GM19395 (cell line): ENCODE measurements at regions not wholly inside any gene's neighbourhood (a gene's known extent, or its start where the extent isn't known, plus 50 kb on each side); places are given as distances from the start of the nearest gene placed in this dataset.
A peak's percentile ranks its signal among the peaks of the same experiment; 100 is the strongest.

Source experiments
- ATAC-seq: cut with Tn5 transposase; IDR thresholded peaks from one replicate; pipeline ENCODE4 v1.9.1; 2021; ENCODE audit warnings: mild to moderate bottlenecking, moderate library complexity; ENCODE audit not compliant: unreplicated experiment

DNA sequence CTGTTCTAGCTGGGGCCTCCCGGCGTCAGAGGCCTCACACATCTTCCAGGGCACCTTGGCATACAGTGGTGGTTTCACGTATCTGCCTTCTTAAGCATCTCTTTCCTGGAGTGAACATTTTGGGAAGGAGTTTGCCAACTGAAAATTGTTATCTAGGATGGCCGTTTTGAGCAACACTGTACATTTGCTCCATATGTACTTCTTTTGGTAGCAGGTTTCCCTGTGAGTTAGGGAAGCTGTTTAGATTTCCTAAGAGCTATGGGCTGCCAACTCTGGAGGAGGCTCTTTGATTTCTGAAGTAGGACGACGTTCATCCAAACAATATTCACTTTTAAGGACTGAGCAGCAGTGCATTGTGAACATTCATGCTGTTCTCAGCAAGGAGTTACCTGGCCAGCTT, 665.9 kb downstream of the SQOR start:
- no peak for ATAC-seq

DNA sequence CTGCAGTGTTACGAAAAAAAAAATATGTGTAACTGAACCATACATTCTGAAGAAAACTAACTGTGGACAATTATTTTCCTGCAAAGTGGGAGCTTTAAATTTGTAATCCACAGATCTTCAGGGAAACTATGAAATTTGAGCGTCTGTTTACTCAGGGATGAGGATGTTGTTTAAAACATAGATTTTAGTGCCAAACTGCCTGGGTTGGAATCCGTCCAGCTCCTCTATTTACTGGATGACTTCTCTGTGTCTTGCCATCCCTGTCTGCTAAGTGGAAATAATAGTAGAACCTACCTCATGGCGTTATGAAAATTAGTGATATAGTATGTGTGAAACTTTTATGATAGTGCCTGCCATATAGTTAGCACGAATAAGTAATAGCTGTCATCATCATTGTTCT, 666.5 kb downstream of the SQOR start:
- no peak for ATAC-seq

DNA sequence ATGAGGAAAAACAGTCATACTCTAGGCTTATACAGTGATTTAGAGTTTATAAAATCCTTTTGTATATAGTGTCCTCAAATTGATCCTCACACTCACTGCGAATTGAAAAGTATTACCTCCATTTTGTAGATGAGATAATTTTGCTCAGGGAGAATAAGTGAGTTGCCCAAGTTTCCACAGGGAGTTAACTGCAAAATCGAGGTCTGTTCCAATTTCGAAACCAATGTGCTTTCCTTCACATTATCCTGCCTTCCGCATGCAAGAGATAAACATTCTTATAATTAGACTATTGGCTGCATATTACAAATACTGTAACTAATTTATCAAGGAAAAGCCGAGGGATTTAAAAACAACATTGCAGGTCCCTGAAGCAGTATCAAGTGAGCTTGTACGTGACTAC, 667.0 kb downstream of the SQOR start:
- ATAC-seq, result no peak

DNA sequence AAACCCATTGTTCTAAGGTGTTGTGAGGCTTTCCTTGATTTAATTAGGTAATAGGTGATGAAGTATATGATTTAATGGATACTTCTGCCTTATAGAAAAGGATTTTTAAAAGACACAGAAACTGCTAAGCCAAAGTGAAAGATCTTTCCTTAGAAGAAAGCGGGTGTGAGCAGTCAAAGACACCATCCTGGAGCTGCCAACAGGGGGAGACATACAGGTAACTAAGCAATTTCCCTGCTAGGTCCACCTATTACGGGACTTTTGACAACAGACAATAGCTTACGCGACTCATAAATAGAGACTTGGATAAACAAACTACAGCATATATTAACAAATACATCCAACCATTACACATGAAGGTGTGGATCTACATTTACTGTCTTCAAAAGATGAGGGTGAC, 669.5 kb downstream of the SQOR start:
- ATAC-seq, result no peak

DNA sequence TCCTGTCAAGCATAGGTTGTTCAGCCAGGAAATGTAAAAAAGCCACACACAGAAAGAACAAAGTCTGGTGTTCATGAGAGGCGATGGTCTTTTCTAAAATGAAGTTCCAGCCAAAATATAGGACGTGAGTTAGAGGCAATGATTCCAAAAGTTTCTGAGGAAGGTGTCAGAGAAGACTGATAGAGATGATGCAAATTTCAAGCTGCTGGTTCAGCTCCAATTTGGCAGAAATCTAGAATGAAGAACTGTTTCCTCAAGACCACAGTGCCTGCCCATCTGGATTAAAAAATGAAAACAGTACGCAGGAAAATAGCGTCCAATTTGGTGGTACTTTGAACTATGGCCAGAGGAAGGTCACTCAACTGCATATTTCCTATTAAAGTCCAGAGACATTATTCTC, 672.9 kb downstream of the SQOR start:
- no peak for ATAC-seq

DNA sequence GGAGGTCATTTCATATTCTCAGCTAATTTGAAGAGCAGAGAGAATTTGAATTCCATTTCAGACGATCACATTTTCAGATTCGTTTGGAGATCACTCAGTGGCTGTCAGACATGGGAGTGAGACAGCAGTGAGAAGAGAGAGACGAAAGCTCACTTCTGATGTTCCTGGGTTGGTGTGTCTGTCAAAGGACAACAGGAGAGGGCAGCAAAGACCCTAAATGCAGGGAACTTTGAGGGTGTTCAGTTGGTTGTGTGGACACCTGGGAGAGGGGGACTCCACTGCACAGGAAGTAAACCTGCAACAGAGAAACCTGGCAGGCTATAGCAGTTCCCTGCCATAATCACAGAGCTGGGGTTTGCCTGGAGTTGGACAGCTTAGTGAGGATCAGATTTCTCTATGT, 675.1 kb downstream of the SQOR start:
- no peak for ATAC-seq

DNA sequence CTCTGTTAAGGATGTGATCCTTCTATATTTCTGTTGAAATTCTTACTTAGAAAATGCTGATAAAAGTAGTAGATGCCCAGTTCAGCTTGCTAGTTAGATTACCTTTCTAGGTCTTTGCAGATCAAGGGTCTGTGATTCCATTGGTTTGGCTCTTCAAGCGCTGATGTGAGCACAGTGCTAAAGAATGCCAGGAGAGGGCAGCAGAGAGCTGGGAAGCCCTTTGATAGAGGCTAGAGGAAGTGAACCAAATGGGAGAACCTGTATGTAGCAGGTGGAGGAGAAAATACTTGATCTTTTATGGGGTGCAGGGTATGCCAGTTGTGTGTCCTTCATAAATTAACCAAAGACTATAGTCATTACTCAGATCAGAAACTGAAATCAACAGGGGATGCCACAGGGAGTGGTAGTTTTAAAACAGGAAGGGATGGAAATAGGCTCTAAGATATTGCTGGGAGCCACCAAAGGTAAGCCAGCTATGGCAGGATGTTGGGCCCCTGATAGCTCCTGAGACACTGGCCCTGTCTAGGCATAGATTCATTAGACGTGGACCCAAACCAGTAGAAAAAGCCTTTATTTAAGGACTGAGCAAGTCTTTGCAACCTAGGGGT, 677.4 kb downstream of the SQOR start:
- peak; percentile 91 for ATAC-seq

DNA sequence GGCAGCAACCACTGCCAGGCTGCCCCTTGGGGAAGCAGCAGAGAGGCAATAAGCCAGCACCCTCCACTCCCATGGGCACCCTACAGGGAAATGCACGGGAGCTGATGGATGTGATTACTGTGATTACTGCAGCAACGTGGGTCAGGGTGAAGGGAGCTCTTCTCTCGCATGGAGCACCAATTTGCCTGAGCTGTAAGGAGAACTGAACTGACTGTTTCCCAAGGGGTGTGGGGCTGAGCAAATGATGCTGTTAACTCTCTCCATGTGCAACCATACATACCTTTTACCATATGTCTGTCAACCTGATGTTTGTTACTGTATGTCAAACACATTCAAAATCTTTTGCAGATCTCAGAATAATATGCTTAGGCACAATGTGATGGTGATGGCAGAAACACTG, 680.6 kb downstream of the SQOR start:
- no peak for ATAC-seq

DNA sequence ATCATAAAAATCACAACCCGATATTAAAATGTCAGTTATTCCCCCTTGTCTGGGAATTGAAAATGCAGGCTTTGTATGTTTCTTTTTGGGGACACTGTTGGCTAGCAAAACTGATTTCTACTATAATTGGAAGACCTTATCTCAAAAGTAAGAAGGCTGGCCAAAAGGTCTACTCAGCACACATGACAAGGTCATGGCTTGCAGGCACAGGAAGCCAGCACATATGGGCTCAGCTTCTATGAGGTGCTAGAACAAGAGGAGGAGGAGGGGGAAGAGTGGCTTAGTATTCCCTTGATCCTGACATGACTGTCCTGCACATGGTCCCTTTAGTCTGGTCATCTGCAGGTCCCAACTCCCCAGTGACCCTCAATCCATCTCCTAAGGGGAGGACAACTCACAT, 681.2 kb downstream of the SQOR start:
- no peak for ATAC-seq

DNA sequence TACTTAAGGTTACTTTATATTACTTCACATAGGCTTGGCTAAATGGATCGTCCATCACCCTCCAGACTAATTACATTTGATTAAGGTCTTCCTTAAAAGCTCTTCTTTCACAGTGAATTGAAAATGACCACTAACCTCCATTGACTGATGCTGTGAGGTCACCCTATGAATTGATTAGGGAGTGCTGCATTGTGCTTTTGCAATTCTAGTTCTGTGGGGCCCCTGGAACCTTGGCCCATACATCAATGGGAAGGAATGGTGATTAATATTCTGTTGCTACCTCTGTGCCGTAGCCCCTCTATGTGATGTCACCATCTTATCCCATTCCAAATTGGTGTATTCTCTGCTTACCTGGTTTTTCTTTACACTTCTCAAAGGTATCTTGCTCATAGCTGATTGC, 682.2 kb downstream of the SQOR start:
- ATAC-seq, result no peak

DNA sequence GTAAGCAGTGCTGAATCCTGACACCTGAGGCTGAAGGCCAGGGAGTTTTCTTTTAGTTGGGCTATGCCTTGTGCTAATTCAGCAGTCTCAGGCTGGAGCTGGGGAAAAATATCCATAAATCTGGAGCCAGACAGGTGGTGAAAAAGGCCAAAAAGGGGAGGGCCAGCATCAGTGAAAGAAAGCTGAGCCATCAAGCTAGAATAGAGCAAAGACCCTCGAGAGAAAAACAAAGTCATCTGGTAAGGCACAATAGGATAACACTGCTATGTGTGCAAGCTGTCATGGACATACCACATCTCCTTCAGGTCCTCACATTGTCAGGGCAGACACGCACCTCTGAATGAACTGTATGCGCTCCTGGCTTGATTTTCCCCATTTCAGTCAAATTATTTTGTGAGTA, 687.9 kb downstream of the SQOR start:
- ATAC-seq, result no peak

DNA sequence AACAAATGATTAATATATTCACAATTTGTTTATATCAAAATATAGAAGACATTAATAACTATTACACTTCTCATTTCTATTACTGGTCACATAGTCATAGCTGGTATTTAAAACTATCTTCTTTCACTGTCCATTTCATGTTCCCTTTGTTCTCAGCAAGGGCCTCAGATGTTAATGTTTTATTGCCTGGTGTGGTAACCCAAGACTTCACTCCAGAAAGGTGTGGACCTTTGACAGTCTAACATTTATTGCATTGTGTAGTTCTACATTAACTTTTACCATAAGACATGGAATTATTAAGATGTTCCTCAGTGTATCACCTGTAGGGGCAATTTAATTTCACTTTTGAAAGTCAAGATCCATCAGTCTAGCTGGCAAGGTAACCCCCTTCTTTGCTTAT, 691.3 kb downstream of the SQOR start:
- ATAC-seq, result no peak

DNA sequence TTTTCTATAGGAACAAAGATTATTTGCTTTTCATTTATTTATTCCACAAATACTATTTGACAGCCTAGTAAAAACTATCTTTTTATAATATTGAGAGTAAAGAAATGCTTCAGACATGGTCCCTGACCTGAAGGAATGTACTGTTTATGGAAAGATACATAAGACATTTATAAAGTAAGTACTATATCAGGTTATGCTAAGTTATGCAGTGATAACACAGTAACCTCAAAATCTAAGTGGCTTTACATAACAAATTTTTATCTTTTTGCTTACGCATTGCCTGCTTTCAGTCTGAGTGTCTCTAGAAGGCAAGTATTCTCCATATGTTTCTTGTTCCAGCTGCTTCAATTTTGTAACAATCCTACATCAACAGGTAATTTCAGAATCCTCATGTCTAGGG, 694.0 kb downstream of the SQOR start:
- ATAC-seq, result no peak

DNA sequence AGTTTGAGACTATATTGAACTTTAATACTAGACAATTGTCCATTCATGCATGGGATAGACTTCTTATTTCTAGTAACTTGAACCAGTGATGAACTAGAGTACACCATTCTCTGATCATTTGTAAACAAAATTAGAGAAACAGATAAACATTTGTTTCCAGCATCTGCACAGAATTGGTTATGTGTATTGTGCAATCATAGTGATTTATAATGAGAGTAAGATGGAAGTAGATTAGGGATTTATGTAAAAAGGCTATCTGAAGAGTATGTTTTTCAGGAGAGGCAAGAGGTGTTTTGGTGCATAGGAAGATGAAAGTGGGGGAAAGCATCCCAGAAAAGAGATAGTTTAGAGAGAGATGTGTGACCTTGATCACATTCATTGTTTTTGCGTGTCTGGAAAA, 695.0 kb downstream of the SQOR start:
- no peak for ATAC-seq

DNA sequence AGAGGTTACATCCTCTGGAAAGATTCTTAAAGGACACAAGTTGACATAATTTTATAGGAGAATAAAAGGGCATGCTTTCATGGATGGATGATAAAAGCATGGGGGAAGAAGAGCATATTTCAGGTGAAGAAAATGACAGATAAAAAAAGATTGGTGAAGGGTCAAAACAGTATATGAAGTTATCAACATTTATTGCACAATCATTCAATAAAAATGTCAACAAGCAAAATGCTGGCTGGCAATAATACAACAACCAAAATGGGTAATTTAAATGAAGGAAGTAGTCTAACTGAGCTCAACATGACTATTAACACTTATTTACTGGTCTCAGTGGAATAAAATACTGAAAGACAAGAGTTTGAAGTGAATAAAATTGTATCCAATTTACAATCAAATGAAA, 696.7 kb downstream of the SQOR start:
- no peak for ATAC-seq

DNA sequence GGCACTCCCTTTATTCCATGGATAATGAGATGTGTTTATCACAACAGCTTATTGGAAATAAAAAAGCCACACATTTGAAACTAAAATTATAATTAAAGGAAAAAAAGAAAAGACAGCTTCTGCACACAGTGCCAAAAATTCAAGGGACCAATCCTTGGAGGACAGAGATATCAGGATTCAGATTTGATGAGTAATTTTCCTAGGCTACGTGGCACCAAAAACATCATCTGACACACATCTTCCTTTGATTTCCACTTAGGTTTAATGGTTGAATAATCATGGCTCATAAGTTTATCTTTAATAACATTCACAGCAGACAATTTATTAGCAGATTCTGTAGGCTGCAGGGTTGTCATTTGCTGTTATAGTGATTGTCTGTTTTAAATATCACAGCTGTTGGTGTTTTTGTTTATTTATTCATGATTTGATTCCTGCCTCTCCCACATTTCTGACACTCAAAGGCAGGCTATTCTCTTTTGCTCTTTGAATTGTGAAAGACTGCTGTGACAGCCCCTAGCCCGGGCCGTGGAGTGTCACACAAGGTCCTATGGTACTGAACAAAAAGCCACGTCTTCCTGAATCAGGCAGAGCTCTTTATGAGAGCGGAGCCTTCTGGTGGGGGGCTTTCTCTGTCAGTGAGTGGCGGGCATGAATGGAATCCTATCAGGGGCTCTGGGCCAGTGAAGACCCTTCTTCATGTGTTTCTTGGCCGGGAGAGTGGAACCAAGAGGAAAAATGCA, 708.5 kb downstream of the SQOR start:
- no peak for ATAC-seq

DNA sequence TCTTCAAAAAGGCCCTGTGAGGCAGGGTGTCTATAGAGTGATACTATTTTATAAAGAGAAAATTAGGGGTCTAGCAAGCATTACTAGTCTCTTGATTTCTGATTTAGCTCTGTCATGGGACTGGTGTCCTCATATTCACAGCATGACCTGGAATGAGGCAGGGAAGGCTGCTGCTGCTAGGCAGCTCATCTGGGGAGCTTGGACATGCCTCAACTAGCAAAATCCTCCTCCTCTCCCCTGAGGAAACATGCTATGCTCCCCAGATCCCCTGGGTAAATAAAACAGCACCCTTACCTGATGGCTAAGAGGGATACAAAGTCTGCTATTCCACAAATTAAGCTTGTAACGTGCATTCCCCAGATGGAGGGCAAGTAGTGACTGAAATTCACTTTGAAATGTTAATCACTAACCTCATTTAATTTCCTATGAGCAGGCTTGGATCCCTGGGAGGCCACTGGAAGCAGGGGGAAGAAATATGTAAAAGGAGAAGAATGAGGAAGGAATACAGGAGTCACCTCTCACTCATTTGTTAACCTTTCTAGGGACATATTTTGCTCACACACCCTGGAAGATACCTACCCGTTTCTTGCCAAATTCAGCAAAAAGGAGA, 709.4 kb downstream of the SQOR start:
- ATAC-seq, result no peak

DNA sequence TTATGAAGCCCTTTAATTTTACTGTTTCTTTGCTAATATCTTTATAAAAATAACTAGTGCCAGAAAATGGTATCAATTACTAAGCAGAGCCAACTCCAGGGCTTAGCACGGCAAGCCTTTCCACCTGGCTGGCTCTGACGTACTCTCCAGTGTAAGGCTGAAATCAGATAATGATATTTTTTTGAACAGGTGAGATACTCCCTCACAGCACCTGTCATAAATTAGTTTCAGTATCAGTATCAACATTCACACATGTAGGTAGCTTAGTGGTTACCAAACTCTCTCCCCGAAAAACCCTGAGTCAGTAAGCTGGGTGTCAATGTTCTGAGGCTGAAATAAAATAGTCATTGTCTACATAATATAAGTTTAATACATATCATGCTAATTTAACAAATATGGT, 710.1 kb downstream of the SQOR start:
- no peak for ATAC-seq

DNA sequence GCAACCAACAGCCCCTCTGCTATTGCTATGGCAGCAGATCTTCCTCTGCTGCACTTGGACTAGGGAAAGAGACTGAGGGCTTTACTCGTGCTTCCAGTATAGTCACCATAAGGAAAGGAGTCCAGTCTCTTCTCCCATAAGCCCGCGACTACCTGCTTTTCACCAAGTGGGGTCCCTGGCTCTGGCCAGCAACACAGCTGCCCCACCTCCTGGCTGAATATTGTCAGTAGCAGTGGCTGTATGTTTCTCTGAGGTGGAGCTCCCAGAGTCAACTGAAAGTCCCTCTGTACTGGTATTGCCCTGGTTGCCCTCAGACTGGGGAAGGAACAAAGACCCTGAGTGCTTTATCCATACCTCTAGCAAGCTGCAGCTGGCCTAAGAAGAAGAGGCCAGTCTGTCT, 719.6 kb downstream of the SQOR start:
- no peak for ATAC-seq

DNA sequence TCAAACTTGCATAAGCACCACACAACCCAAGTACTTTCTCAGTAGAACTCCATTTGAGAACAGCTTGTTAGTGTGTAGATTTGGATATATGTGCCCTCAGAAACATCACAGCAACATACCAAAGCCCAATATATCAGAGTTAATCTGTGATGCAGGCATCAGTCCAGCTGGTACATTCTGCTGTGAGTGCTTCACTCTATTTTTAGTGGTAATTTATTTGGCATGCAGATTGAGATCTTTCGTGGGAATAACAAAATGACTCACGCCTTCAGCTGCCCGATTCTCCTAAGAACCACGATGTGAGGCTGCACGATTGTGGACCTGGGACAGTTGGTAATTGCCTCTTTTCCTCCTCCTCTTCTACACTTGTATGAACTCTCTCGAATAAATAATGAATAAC, 730.7 kb downstream of the SQOR start:
- ATAC-seq, result no peak

DNA sequence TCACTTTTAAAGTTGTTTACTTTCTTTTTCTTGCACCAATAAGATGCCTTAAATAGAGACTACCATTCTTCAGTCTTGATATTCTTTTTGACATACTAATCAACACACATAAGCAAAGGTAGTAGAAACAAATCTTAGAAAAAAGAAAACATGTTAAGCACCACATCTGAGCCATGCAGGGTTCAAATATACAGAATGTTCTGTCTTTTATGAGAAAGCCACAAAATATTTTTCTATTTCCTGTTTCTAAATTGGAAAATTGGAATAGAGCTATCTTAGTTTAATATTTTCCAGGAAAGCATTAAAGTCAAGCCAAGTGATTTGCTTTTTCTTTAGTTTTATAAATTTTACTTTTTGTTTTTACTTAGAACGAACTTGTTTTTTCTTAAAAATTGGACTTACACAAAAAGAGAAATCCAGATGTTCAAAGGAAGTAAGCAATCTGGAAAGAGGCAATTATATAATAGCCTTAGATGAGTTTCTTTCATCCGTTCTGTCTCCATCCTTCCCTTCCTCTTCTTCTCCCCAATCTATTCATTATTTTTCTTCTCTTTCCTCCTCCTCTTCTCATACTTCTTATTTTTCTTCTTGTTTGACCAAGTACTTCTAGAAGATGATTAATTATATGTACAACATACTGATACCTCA, 731.7 kb downstream of the SQOR start:
- ATAC-seq, result no peak

DNA sequence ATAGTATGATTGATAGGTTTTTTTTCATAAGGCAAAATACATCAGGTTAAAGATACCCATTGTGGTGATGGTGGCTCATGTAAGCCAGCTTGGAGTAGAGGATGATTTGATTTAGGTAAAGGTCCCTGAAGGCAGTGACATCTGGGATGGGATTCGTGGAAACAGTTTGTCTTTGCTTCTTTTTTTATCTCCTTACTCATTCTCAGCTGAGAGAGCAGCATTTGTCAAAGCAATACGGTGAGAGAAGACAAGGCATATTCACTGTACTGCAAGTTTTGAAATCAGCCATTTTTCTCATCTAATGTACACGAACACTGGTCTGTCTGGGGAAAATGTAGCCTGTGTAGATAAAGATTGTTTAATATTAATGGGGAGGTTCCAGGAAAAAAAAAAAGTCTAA, 749.1 kb downstream of the SQOR start:
- ATAC-seq, result no peak
